ENCODE measurements at regions not wholly inside any gene's neighbourhood (a gene's known extent, or its start where the extent isn't known, plus 50 kb on each side); places are given as distances from the start of the nearest gene placed in this dataset.
"Not testable (repeated sequence)": the region's sequence is repeated elsewhere in the genome, so short reads cannot be mapped to it uniquely, and the experiment has no call there.

- no peak for FAIRE-seq
These were observed 441.7 kb downstream of the PRDM2 start for GRCh38 chr1:14141656-14142055.

GRCh38 chr1:14142397-14143100 lies 442.6 kb downstream of the PRDM2 start:
- no peak for FAIRE-seq

- no peak for FAIRE-seq
These were observed 443.8 kb downstream of the PRDM2 start for GRCh38 chr1:14143777-14144176.

- no peak for FAIRE-seq
These were observed 448.5 kb downstream of the PRDM2 start for GRCh38 chr1:14148526-14148925.

- no peak for FAIRE-seq
These were observed 449.1 kb upstream of the KAZN start for GRCh38 chr1:14149431-14149830.

GRCh38 chr1:14156543-14156942 lies 441.9 kb upstream of the KAZN start:
- FAIRE-seq, result no peak

- no peak for FAIRE-seq
These were observed 437.7 kb upstream of the KAZN start for GRCh38 chr1:14160781-14161180.

GRCh38 chr1:14163246-14163645 lies 435.2 kb upstream of the KAZN start:
- FAIRE-seq, result no peak

GRCh38 chr1:14165371-14165801 lies 433.1 kb upstream of the KAZN start:
- no peak for FAIRE-seq

- FAIRE-seq, result no peak
These were observed 430.6 kb upstream of the KAZN start for GRCh38 chr1:14167884-14168283.

- no peak for FAIRE-seq
These were observed 430.0 kb upstream of the KAZN start for GRCh38 chr1:14168326-14169063.

GRCh38 chr1:14173598-14173997 lies 424.9 kb upstream of the KAZN start:
- FAIRE-seq, result no peak

- not testable (repeated sequence) for FAIRE-seq
These were observed 420.6 kb upstream of the KAZN start for GRCh38 chr1:14177866-14178265.

- FAIRE-seq, result no peak
These were observed 417.7 kb upstream of the KAZN start for GRCh38 chr1:14180738-14181137.

- no peak for FAIRE-seq
These were observed 417.2 kb upstream of the KAZN start for GRCh38 chr1:14181191-14181795.

- no peak for FAIRE-seq
These were observed 415.6 kb upstream of the KAZN start for GRCh38 chr1:14182856-14183255.

- FAIRE-seq, result no peak
These were observed 415.2 kb upstream of the KAZN start for GRCh38 chr1:14183329-14183728.

- no peak for FAIRE-seq
These were observed 414.0 kb upstream of the KAZN start for GRCh38 chr1:14184454-14184853.

- no peak for FAIRE-seq
These were observed 409.1 kb upstream of the KAZN start for GRCh38 chr1:14189381-14189780.

GRCh38 chr1:14190508-14190907 lies 408.0 kb upstream of the KAZN start:
- FAIRE-seq, result no peak

GRCh38 chr1:14194511-14194910 lies 404.0 kb upstream of the KAZN start:
- no peak for FAIRE-seq

- no peak for FAIRE-seq
These were observed 393.4 kb upstream of the KAZN start for GRCh38 chr1:14205066-14205465.

GRCh38 chr1:14215151-14215550 lies 383.3 kb upstream of the KAZN start:
- no peak for FAIRE-seq

GRCh38 chr1:14217384-14217783 lies 381.1 kb upstream of the KAZN start:
- no peak for FAIRE-seq
